Common myeloid progenitor, CD34-positive (primary cell): ENCODE measurements at regions not wholly inside any gene's neighbourhood (a gene's known extent, or its start where the extent isn't known, plus 50 kb on each side); places are given as distances from the start of the nearest gene placed in this dataset.

Source experiments
- CTCF ChIA-PET: fragments of 350-600 bp; sonication (Branson Sonifier 250); formaldehyde crosslinking; loops from one replicate; lab custom pipeline; 2021; ENCODE audit warnings: antibody characterized with exemption; lab: Charles Lee
- POLR2A ChIA-PET: fragments of 350-600 bp; sonication (Branson Sonifier 250); formaldehyde crosslinking; loops from one replicate; lab custom pipeline; 2021; ENCODE audit warnings: antibody characterized with exemption; lab: Charles Lee
- DNase-seq, 3 donors: peaks; one replicate each; pipeline versions ENCODE4 v3.0.0 to v3.0.0-alpha.2; 2013
- H3K27ac ChIP-seq, 2 experiments: 1 replicate in 1 of 2; 2 replicates in 1 of 2; pipeline ENCODE4 v1.7.0; 2013; ENCODE audit warnings: inconsistent platforms in 2 of 2, low read length in 2 of 2, mild to moderate bottlenecking in 2 of 2, low read depth in 1 of 2, moderate library complexity in 1 of 2; ENCODE audit not compliant: severe bottlenecking in 2 of 2, insufficient read depth in 1 of 2, poor library complexity in 1 of 2
- H3K27me3 ChIP-seq, 5 experiments: replicated peaks in 2 of 5; 1 replicate in 3 of 5; 2 replicates in 2 of 5; pipeline versions ENCODE4 v1.6.1 to v1.7.0; 2013; ENCODE audit warnings: low read length in 4 of 5, mild to moderate bottlenecking in 2 of 5, moderate library complexity in 2 of 5, inconsistent platforms in 1 of 5; ENCODE audit not compliant: insufficient read depth in 5 of 5, control insufficient read depth in 4 of 5
- H3K36me3 ChIP-seq, 4 experiments: 1 replicate in 2 of 4; 2 replicates in 2 of 4; pipeline versions ENCODE4 v1.6.1 to v1.7.0; 2013; ENCODE audit warnings: low read length in 3 of 4, control low read depth in 1 of 4, mild to moderate bottlenecking in 1 of 4; ENCODE audit not compliant: control insufficient read depth in 4 of 4, insufficient read depth in 4 of 4
- H3K4me1 ChIP-seq, 4 experiments: 1 replicate in 3 of 4; 2 replicates in 1 of 4; pipeline versions ENCODE4 v1.6.1 to v1.7.1; 2013; ENCODE audit warnings: low read length in 3 of 4, mild to moderate bottlenecking in 3 of 4, control low read depth in 1 of 4, inconsistent platforms in 1 of 4, moderate library complexity in 1 of 4; ENCODE audit not compliant: control insufficient read depth in 4 of 4, insufficient read depth in 4 of 4; ENCODE audit errors: control extremely low read depth in 1 of 4
- H3K4me3 ChIP-seq, 7 experiments: 1 replicate in 4 of 7; 2 replicates in 3 of 7; pipeline versions ENCODE4 v1.5.1 to v1.7.0; 2013; ENCODE audit warnings: mild to moderate bottlenecking in 7 of 7, low read length in 6 of 7, moderate library complexity in 6 of 7, inconsistent platforms in 2 of 7, low read depth in 2 of 7, control low read depth in 1 of 7; ENCODE audit not compliant: insufficient read depth in 4 of 7, control insufficient read depth in 1 of 7; ENCODE audit errors: extremely low read depth in 1 of 7
- H3K9me3 ChIP-seq, 5 experiments: 1 replicate in 4 of 5; 2 replicates in 1 of 5; pipeline versions ENCODE4 v1.6.1 to v1.7.1; 2013; ENCODE audit warnings: low read length in 4 of 5, mild to moderate bottlenecking in 2 of 5, inconsistent platforms in 1 of 5, low read depth in 1 of 5, moderate library complexity in 1 of 5; ENCODE audit not compliant: control insufficient read depth in 4 of 5, insufficient read depth in 2 of 5; ENCODE audit errors: control extremely low read depth in 1 of 5
- WGBS: methylation state at CpG from one replicate; pipeline ENCODE4 v1.1.5; 2013; ENCODE audit not compliant: insufficient coverage; 5-methylcytosine and 5-hydroxymethylcytosine counted together

- no peak overlapping the region for H3K4me3 ChIP-seq
- no peak for DNase-seq
- CTCF ChIA-PET: no interaction called here
These were observed 322.6 kb upstream of the MOCS1 start for GRCh38 chr6:40256831-40257230.

GRCh38 chr6:40256224-40256623 lies 322.0 kb upstream of the MOCS1 start:
- Histone ChIP-seq H3K4me3 (no peak overlapping the region), H3K4me1 (no peaks in the 10 kb centered on the region), H3K27ac (no peak overlapping the region), H3K27me3 (peaks cover 0 to 2% (median 0%) of the 10 kb centered on the region in 5 experiments), H3K9me3 (peaks cover 0 to 2% (median 0%) of the 10 kb centered on the region in 5 experiments), H3K36me3 (no peaks in the 10 kb centered on the region)
- no peak for DNase-seq
- CTCF ChIA-PET: no interaction called here
- 90% methylated on average over 1 of the region's 2 CpGs for WGBS
- POLR2A ChIA-PET: no interaction called here

More at GRCh38 chr6:40256831-40257230, 322.6 kb upstream of the MOCS1 start:
- POLR2A ChIA-PET: no interaction called here
- Histone ChIP-seq H3K36me3 (no peaks in the 10 kb centered on the region), H3K4me1 (no peaks in the 10 kb centered on the region), H3K9me3 (peaks cover 0 to 2% (median 0%) of the 10 kb centered on the region in 5 experiments), H3K27ac (no peak overlapping the region), H3K27me3 (peaks cover 0 to 2% (median 0%) of the 10 kb centered on the region in 5 experiments)
- WGBS: 100% methylated on average over 1 of the region's 1 CpG

GRCh38 chr6:40253420-40253819 lies 319.2 kb upstream of the MOCS1 start:
- 92% methylated on average over 3 of the region's 3 CpGs for WGBS
- POLR2A ChIA-PET: no interaction called here
- no peak overlapping the region for H3K27ac ChIP-seq
- peaks cover 0 to 4% (median 2%) of the 10 kb centered on the region in 5 experiments for H3K27me3 ChIP-seq
- H3K9me3 ChIP-seq: no peaks in the 10 kb centered on the region
- H3K4me1 ChIP-seq: no peaks in the 10 kb centered on the region
- no peaks in the 10 kb centered on the region for H3K36me3 ChIP-seq
- DNase-seq: no peak
- H3K4me3 ChIP-seq: no peak overlapping the region
- CTCF ChIA-PET: no interaction called here

DNA sequence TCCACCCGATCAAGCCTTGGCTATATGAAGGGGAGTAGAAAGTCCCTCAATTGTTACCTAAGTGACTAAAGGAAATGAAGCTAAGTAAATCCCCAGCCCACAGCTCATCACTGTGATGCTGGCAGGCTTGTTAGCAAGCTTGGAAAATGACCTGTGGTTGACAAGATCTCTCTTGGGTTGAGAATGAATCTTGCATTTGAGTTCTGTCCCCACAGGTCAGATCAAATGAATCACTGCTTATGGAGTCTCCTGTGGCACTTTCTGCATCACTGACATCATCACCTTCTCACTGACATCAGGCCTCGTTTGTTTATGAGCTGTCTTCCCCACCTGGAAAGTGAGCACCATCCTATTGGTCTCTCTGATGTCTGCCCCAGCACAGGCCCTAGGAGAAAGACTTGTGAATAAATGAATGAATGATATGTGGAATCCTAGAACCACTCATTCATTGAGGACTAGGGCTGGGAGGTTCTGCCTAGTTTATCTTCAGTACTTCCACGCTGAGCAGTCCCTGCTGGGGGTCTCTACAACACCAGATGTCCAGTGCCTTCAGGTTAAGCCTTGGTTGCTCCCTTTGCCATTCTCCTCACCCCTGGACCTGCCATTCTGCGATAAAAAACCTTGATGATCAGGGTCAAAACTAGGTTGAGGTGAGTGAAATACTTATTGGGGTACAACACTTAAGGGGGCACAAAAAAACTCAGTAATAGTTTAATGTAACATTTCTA lies 318.4 kb upstream of the MOCS1 start:
- Histone ChIP-seq H3K36me3 (no peaks in the 10 kb centered on the region), H3K9me3 (no peaks in the 10 kb centered on the region), H3K27me3 (peaks cover 0 to 8% (median 2%) of the 10 kb centered on the region in 5 experiments), H3K27ac (no peak overlapping the region), H3K4me1 (no peaks in the 10 kb centered on the region), H3K4me3 (no peak overlapping the region)
- WGBS: 100% methylated on average over 1 of the region's 4 CpGs
- DNase-seq: no peak
- POLR2A ChIA-PET: no interaction called here
- CTCF ChIA-PET: no interaction called here

GRCh38 chr6:40251637-40252300 lies 317.5 kb upstream of the MOCS1 start:
- peak in 1 of 3 donors; percentile 3 for DNase-seq
- WGBS: 88% methylated on average over 2 of the region's 3 CpGs
- Histone ChIP-seq H3K4me1 (no peaks in the 10 kb centered on the region), H3K4me3 (no peak overlapping the region), H3K27me3 (peaks cover 0 to 10% (median 2%) of the 10 kb centered on the region in 5 experiments), H3K9me3 (no peaks in the 10 kb centered on the region), H3K36me3 (no peaks in the 10 kb centered on the region), H3K27ac (no peak overlapping the region)
- ChIA-PET POLR2A (no interaction called here), CTCF (no interaction called here)

GRCh38 chr6:40249935-40250334 lies 315.7 kb upstream of the MOCS1 start:
- CTCF ChIA-PET: no interaction called here
- no peak overlapping the region for H3K4me3 ChIP-seq
- no peak for DNase-seq
- H3K4me1 ChIP-seq: no peaks in the 10 kb centered on the region
- H3K36me3 ChIP-seq: no peaks in the 10 kb centered on the region
- peaks cover 0 to 10% (median 0%) of the 10 kb centered on the region in 5 experiments for H3K27me3 ChIP-seq
- no peaks in the 10 kb centered on the region for H3K9me3 ChIP-seq
- POLR2A ChIA-PET: interaction anchor here (0.6 kb wide), 1 partner anchor 673 kb away, joined by 4 read pairs; no protein-coding TSS in a partner anchor
- H3K27ac ChIP-seq: no peak overlapping the region

GRCh38 chr6:40247516-40248115 lies 313.4 kb upstream of the MOCS1 start:
- H3K4me1 ChIP-seq: no peaks in the 10 kb centered on the region
- DNase-seq: no peak
- no peak overlapping the region for H3K4me3 ChIP-seq
- peaks cover 0 to 7% (median 2%) of the 10 kb centered on the region in 5 experiments for H3K9me3 ChIP-seq
- H3K27ac ChIP-seq: no peak overlapping the region
- ChIA-PET POLR2A (no interaction called here), CTCF (no interaction called here)
- peaks cover 0 to 15% (median 0%) of the 10 kb centered on the region in 5 experiments for H3K27me3 ChIP-seq
- 92% methylated on average over 2 of the region's 3 CpGs for WGBS
- no peaks in the 10 kb centered on the region for H3K36me3 ChIP-seq
